GM10266 (cell line): ENCODE measurements at regions not wholly inside any gene's neighbourhood (a gene's known extent, or its start where the extent isn't known, plus 50 kb on each side); places are given as distances from the start of the nearest gene placed in this dataset.

ENCODE experiments used
- DNase-seq: peaks from one replicate; pipeline ENCODE4 v3.0.0; 2012; ENCODE audit errors: extremely low spot score
- TF ChIP-seq, protein P1 (sequence below): IDR thresholded peaks from 2 replicates; pipeline ENCODE4 v1.5.1; 2012; ENCODE audit warnings: mild to moderate bottlenecking, low read depth; ENCODE audit not compliant: control insufficient read depth, insufficient read depth; ENCODE audit errors: missing control alignments

DNA sequence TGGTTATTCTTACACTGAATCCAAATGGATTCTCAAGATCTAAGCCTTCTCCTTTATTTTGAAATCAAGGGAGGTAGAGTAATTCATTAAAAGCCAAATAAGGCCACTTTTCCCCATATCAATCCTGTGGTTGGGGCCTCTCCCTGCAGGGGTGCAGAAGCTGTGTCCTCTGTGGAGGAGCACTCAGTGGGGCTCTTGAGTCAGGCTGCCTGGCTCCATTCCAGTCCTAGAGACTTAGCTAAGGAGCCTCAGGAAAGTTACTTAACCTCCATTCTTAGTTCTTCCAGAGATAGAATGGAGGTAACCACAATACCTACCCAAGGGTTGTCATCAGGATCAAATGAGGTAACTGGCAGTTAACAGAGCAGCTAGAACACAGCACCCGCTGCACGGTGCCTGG, 564.3 kb downstream of the CMPK2 start:
- TF ChIP-seq, protein P1, sequence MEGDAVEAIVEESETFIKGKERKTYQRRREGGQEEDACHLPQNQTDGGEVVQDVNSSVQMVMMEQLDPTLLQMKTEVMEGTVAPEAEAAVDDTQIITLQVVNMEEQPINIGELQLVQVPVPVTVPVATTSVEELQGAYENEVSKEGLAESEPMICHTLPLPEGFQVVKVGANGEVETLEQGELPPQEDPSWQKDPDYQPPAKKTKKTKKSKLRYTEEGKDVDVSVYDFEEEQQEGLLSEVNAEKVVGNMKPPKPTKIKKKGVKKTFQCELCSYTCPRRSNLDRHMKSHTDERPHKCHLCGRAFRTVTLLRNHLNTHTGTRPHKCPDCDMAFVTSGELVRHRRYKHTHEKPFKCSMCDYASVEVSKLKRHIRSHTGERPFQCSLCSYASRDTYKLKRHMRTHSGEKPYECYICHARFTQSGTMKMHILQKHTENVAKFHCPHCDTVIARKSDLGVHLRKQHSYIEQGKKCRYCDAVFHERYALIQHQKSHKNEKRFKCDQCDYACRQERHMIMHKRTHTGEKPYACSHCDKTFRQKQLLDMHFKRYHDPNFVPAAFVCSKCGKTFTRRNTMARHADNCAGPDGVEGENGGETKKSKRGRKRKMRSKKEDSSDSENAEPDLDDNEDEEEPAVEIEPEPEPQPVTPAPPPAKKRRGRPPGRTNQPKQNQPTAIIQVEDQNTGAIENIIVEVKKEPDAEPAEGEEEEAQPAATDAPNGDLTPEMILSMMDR = no peak
- DNase-seq = no peak

DNA sequence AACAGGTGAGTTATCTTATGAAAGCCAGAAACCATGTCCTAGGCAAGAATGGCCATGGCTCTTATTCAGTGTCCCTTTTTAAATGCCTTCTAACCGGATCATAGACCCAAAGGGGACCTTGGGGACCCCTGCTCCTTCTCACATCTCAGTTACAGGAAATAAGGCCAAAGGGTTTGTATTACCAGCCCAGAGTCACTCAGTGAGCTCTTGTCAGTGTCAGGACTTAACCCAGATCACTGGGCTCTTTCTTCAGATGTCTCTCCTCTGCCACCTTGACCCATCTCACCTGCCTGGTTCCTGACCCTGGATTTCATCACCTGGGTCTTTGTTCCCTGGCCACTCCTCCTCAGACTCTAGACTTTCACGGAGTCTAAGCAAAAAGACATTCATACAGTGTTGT, 556.7 kb downstream of the CMPK2 start:
- no peak for DNase-seq
- TF ChIP-seq, protein P1 = no peak

DNA sequence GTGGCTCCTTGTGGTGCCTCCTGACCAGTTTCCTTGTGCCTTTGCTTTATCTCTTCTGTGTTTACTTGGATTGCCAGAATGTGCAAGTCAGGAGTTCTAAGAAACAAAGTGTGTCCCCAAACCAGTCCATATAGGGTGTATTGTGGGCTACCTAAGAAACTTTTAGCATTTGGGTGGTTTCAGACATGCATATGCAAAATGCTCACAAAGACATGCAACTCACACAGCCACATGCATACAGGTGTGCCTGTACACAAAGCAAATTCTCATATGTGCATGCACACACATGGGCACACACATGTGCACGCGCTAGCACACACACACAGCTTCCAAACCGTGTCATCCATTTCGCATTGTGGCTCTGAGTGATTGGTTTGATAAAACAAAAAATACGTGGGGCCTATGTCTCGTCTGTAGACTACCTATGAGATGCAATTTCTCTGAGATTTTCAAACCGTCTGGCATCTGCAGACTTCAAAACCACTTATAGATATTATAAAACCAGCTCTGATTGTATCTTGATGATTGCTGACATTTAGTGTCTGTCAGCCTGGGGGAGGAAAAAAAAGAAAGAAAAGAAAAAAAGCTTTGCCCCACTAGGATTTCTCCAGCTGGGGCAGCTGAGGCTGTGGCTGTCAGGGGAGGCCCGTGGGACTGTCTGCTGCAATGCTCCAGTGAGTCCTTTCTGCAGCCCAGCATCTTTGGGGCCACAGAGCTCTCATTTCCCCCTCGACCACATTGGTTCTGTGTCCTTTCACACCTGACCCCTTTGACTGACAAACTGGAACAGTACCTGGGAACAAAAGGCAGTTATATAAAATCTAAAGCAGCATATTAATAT, 556.1 kb downstream of the CMPK2 start:
- peak; percentile 27 for DNase-seq
- TF ChIP-seq, protein P1 = no peak

DNA sequence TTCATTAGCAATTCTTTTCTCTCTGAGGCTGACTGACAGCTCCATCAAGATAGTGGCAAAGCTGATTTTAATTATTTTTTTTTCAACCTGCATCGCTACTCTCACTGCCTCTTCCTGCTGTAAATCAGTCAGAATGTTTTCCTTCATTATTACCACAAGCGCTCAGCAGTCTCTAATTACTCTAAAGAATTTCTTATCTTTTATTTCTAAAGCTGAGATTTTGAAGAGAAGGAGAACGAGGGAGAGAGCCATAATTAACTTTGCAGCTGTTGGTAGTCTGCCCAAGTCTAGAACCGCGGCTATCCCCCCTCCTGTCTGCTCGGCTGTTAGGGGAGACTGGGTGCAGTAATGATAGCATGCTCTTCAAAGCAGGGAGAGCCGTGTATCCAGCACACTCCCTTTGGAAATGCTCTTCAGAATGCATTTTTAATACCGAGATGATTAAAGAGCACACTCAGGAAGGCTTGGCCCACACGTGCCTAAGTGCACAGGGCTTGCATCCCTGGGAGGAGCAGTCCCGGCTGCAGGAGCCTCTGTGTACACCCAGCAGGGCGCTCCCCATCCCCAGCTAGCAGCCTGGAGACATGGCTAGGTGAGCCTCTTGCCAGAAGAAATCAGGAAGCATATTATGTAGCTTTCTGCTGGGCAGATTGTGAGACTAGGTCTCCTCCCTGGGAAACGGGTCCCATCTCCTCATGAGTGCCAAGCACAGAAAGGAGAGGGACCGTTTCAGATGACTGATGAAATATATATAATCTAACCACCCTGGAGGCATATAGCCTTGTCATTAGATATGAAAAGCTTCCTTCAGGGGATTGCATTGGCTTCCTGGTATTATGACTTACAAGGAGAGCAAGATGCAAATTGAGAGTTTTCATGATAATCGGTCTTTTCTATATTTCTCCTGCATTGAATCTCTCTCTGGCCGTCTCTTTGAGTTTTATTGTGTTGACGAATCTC, 555.2 kb downstream of the CMPK2 start:
- no peak for DNase-seq
- TF ChIP-seq, protein P1 = no peak

DNA sequence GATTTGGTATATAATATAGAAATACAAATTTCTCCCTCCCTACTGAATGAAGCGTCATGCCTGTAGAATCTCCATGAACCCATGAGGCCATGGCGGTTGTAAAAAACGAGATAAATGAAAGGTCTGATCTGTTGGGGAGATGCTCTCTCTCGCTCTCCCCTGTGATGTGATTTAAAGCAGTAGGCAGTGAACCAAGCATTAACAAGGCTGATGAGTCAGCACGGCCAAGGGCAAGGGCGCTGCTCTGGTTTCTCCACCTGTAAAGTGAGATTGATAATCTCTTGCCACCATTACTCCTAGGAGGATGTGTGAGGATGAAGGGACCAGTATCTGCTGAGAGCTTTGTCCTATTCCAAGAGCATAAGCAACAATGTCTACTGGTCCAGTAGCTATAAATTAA, 553.3 kb downstream of the CMPK2 start:
- TF ChIP-seq, protein P1 = no peak
- no peak for DNase-seq

DNA sequence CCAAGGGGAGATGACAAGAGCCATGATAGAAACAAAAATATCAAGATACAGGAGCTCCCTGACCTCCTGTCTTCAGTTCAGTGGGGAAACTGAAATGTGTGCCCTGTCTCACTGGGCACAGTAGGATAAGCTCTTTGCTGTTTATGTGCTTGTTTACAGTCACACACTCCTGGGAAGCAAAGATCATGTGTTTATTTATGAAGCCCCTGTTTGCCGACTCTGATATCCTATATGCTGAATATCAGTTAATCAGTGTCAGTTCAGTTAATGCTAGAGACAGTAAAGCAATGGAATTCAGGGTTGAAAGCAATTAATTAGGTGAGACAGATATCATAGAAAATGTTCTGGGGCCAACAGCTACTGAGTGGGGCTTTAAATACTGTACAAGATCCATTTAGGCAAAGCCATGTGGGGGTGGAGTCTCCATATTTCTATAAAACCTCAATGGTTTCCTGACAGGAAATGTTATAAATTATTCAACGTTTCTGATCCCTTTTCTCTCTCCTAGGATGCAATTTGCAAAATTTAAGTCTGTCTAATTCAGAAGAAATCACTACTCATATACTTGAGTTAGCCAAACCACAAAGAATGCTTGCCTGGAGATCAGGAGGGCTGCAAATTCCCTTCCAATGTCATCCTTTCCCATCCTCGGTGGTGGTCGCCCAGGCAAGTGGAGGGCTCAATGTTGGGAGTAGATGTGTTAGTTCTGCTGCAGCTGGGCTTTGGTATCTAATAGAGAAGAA, 551.3 kb downstream of the CMPK2 start:
- no peak for DNase-seq
- TF ChIP-seq, protein P1 = no peak
